Mesenchymal stem cell (in vitro differentiated cells and primary cell): ENCODE measurements at regions not wholly inside any gene's neighbourhood (a gene's known extent, or its start where the extent isn't known, plus 50 kb on each side); places are given as distances from the start of the nearest gene placed in this dataset.

ENCODE experiments used
- DNase-seq: peaks from one replicate; pipeline ENCODE4 v3.0.0-alpha.2; 2013
- H2AFZ ChIP-seq: one replicate; pipeline ENCODE4 v1.6.1; 2013; ENCODE audit warnings: low read depth, mild to moderate bottlenecking, control low read depth, inconsistent platforms, low read length, moderate library complexity
- H2AK5ac ChIP-seq: 2 replicates; pipeline ENCODE4 v1.6.1; 2013; ENCODE audit warnings: low read length, moderate library complexity, mild to moderate bottlenecking, inconsistent platforms; ENCODE audit not compliant: severe bottlenecking
- H2BK120ac ChIP-seq: one replicate; pipeline ENCODE4 v1.6.1; 2013; ENCODE audit warnings: low read depth, mild to moderate bottlenecking, inconsistent platforms, low read length, moderate library complexity
- H2BK12ac ChIP-seq, 2 experiments: one replicate each; pipeline ENCODE4 v1.6.1; 2013; ENCODE audit warnings: inconsistent platforms in 2 of 2, low read length in 2 of 2, mild to moderate bottlenecking in 2 of 2, moderate library complexity in 2 of 2, control low read depth in 1 of 2
- H2BK15ac ChIP-seq: one replicate; pipeline ENCODE4 v1.6.1; 2013; ENCODE audit warnings: mild to moderate bottlenecking, low read depth, inconsistent platforms; ENCODE audit not compliant: poor library complexity, severe bottlenecking
- H2BK5ac ChIP-seq: 2 replicates; pipeline ENCODE4 v1.6.1; 2013; ENCODE audit warnings: low read depth, mild to moderate bottlenecking, low read length, control low read depth, inconsistent platforms; ENCODE audit not compliant: poor library complexity, severe bottlenecking
- H3K14ac ChIP-seq, 2 experiments: one replicate each; pipeline ENCODE4 v1.6.1; 2013; ENCODE audit warnings: inconsistent platforms in 2 of 2, low read length in 2 of 2, control low read depth in 1 of 2, mild to moderate bottlenecking in 1 of 2, moderate library complexity in 1 of 2
- H3K18ac ChIP-seq, 2 experiments: one replicate each; pipeline ENCODE4 v1.6.1; 2013; ENCODE audit warnings: inconsistent platforms in 2 of 2, low read length in 2 of 2, control low read depth in 1 of 2, low read depth in 1 of 2, mild to moderate bottlenecking in 1 of 2
- H3K23ac ChIP-seq, 2 experiments: one replicate each; pipeline ENCODE4 v1.6.1; 2013; ENCODE audit warnings: inconsistent platforms in 2 of 2, low read length in 2 of 2, mild to moderate bottlenecking in 2 of 2, moderate library complexity in 2 of 2, control low read depth in 1 of 2
- H3K27ac ChIP-seq: 2 replicates; pipeline ENCODE4 v1.5.1; 2013; ENCODE audit warnings: mild to moderate bottlenecking, moderate library complexity, low read length, control low read depth, inconsistent platforms; ENCODE audit not compliant: poor library complexity, severe bottlenecking
- H3K27me3 ChIP-seq, 2 experiments: 2 replicates each; pipeline versions ENCODE4 v1.6.1 to v1.7.0; 2013; ENCODE audit warnings: low read length in 2 of 2, mild to moderate bottlenecking in 2 of 2, moderate library complexity in 2 of 2, control low read depth in 1 of 2, inconsistent platforms in 1 of 2; ENCODE audit not compliant: control insufficient read depth in 1 of 2, insufficient read depth in 1 of 2
- H3K36me3 ChIP-seq, 2 experiments: 2 replicates each; pipeline versions ENCODE4 v1.6.1 to v1.7.0; 2013; ENCODE audit warnings: low read length in 2 of 2, control low read depth in 1 of 2, inconsistent platforms in 1 of 2, low read depth in 1 of 2, mild to moderate bottlenecking in 1 of 2; ENCODE audit not compliant: insufficient read depth in 2 of 2, control insufficient read depth in 1 of 2
- H3K4ac ChIP-seq, 2 experiments: one replicate each; pipeline ENCODE4 v1.6.1; 2013; ENCODE audit warnings: inconsistent platforms in 2 of 2, low read length in 2 of 2, mild to moderate bottlenecking in 2 of 2, moderate library complexity in 2 of 2, control low read depth in 1 of 2, low read depth in 1 of 2
- H3K4me1 ChIP-seq: 2 replicates; pipeline ENCODE4 v1.6.1; 2013; ENCODE audit warnings: low read depth, low read length, control low read depth; ENCODE audit not compliant: control insufficient read depth, insufficient read depth
- H3K4me2 ChIP-seq: 2 replicates; pipeline ENCODE4 v1.6.1; 2013; ENCODE audit warnings: low read length, mild to moderate bottlenecking, inconsistent platforms; ENCODE audit not compliant: poor library complexity, severe bottlenecking
- H3K4me3 ChIP-seq, 2 experiments: 2 replicates each; pipeline versions ENCODE4 v1.5.1 to v1.7.0; 2013; ENCODE audit warnings: low read length in 2 of 2, mild to moderate bottlenecking in 2 of 2, control low read depth in 1 of 2, low read depth in 1 of 2; ENCODE audit not compliant: insufficient read depth in 1 of 2
- H3K79me1 ChIP-seq: replicated peaks from 2 replicates; pipeline ENCODE4 v1.6.1; 2013; ENCODE audit warnings: mild to moderate bottlenecking, control low read depth, low read length, inconsistent platforms; ENCODE audit not compliant: poor library complexity, severe bottlenecking
- H3K9ac ChIP-seq: 2 replicates; pipeline ENCODE4 v1.7.0; 2013; ENCODE audit warnings: mild to moderate bottlenecking, low read length, moderate library complexity
- H3K9me3 ChIP-seq: 2 replicates; pipeline ENCODE4 v1.7.0; 2013; ENCODE audit warnings: mild to moderate bottlenecking, low read length; ENCODE audit not compliant: control insufficient read depth
- H4K8ac ChIP-seq: one replicate; pipeline ENCODE4 v1.6.1; 2013; ENCODE audit warnings: inconsistent platforms, mild to moderate bottlenecking, low read length, moderate library complexity
- H4K91ac ChIP-seq: one replicate; pipeline ENCODE4 v1.6.1; 2013; ENCODE audit warnings: mild to moderate bottlenecking, low read length, inconsistent platforms
- WGBS: methylation state at CpG from one replicate; pipeline ENCODE4 v1.1.7; 2013; ENCODE audit warnings: mixed read lengths; 5-methylcytosine and 5-hydroxymethylcytosine counted together

- peak; percentile 2 for DNase-seq
- Histone ChIP-seq H3K4ac (no peak overlapping the region), H2BK15ac (no peak overlapping the region), H3K4me3 (no peak overlapping the region), H2AFZ (no peak overlapping the region), H3K14ac (no peak overlapping the region), H3K4me1 (no peaks in the 10 kb centered on the region), H4K91ac (no peak overlapping the region), H2BK120ac (no peak overlapping the region), H3K18ac (no peak overlapping the region), H3K27ac (no peak overlapping the region), H3K9ac (no peak overlapping the region), H2BK12ac (no peak overlapping the region), H3K36me3 (no peaks in the 10 kb centered on the region), H3K4me2 (no peak overlapping the region), H2AK5ac (no peak overlapping the region), H2BK5ac (no peak overlapping the region), H3K23ac (no peak overlapping the region), H4K8ac (no peak overlapping the region), H3K79me1 (no peaks in the 10 kb centered on the region), H3K27me3 (no peaks in the 10 kb centered on the region), H3K9me3 (peaks cover 8% of the 10 kb centered on the region)
- WGBS, result 96% methylated on average over 1 of the region's 1 CpG
Observed at GRCh38 chr2:76180676-76181075, 470.0 kb upstream of the GCFC2 start.

DNA sequence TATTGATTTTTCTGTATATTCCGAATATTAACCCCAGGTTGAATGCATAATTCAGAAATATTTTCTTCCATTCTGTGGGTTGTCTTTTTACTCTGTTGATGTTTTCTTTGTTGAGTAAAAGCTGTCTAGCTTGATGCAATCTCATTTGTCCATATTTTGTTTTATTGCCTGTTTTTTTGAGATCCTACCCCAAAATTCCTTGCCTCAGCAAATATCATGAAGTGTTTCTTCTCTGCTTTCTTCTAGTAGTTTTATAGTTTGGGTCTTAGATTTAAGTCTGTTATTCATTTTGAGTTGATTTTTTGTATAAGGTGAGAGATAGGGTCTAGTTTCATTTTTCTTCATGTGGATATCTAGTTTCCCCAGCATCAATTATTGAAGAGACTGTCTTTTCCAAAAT is 467.9 kb upstream of the GCFC2 start:
- Histone ChIP-seq H3K9me3 (peaks cover 8% of the 10 kb centered on the region), H4K91ac (no peak overlapping the region), H3K18ac (no peak overlapping the region), H3K4me3 (no peak overlapping the region), H4K8ac (no peak overlapping the region), H2BK120ac (no peak overlapping the region), H2BK5ac (no peak overlapping the region), H2BK15ac (no peak overlapping the region), H3K79me1 (no peaks in the 10 kb centered on the region), H2AFZ (no peak overlapping the region), H2AK5ac (no peak overlapping the region), H3K27me3 (no peaks in the 10 kb centered on the region), H3K36me3 (no peaks in the 10 kb centered on the region), H3K4me2 (no peak overlapping the region), H3K27ac (no peak overlapping the region), H2BK12ac (no peak overlapping the region), H3K4me1 (no peaks in the 10 kb centered on the region), H3K14ac (no peak overlapping the region), H3K9ac (no peak overlapping the region), H3K23ac (no peak overlapping the region), H3K4ac (no peak overlapping the region)
- DNase-seq, result no peak
- WGBS, result no CpG with 5 or more reads among the region's 1 CpG

- Histone ChIP-seq H3K27me3 (no peaks in the 10 kb centered on the region), H2BK120ac (no peak overlapping the region), H4K8ac (no peak overlapping the region), H3K18ac (no peak overlapping the region), H2AFZ (no peak overlapping the region), H3K4ac (no peak overlapping the region), H3K4me3 (no peak overlapping the region), H3K9me3 (peaks cover 8% of the 10 kb centered on the region), H2BK5ac (no peak overlapping the region), H3K9ac (no peak overlapping the region), H3K4me1 (no peaks in the 10 kb centered on the region), H2BK15ac (no peak overlapping the region), H3K23ac (no peak overlapping the region), H2BK12ac (no peak overlapping the region), H3K27ac (no peak overlapping the region), H2AK5ac (no peak overlapping the region), H4K91ac (no peak overlapping the region), H3K4me2 (no peak overlapping the region), H3K36me3 (no peaks in the 10 kb centered on the region), H3K79me1 (no peaks in the 10 kb centered on the region), H3K14ac (no peak overlapping the region)
- WGBS, result 70% methylated on average over 2 of the region's 3 CpGs
- DNase-seq, result no peak
Observed at GRCh38 chr2:76175295-76175694, 464.6 kb upstream of the GCFC2 start.

DNA sequence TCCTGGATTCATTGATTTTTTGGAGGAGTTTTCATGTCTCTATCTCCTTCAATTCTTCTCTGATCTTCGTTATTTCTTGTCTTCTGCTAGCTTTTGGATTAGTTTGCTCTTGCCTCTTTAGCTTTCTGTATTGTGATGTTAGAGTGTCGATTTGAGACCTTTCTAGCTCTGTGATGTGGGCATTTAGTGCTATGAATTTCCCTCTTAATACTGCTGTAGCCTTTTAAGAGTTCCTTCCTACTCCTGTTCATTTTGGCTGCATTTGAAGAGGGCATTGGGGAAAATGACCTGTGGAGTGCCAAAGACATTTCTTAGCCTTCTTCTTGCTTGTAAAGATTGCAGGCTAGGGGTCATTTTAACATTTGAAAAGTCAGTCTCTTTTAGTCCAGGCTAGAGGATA is 463.8 kb upstream of the GCFC2 start:
- Histone ChIP-seq H2BK120ac (no peak overlapping the region), H3K27ac (no peak overlapping the region), H3K23ac (no peak overlapping the region), H3K36me3 (no peaks in the 10 kb centered on the region), H3K9me3 (peaks cover 8% of the 10 kb centered on the region), H2AFZ (no peak overlapping the region), H2BK15ac (no peak overlapping the region), H4K91ac (no peak overlapping the region), H2BK12ac (no peak overlapping the region), H3K4me2 (no peak overlapping the region), H3K9ac (no peak overlapping the region), H3K18ac (no peak overlapping the region), H3K79me1 (no peaks in the 10 kb centered on the region), H4K8ac (no peak overlapping the region), H3K4me3 (no peak overlapping the region), H3K27me3 (no peaks in the 10 kb centered on the region), H2AK5ac (no peak overlapping the region), H2BK5ac (no peak overlapping the region), H3K4ac (no peak overlapping the region), H3K4me1 (no peaks in the 10 kb centered on the region), H3K14ac (no peak overlapping the region)
- WGBS, result 57% methylated on average over 2 of the region's 2 CpGs
- no peak for DNase-seq
